ENCODE measurements at regions not wholly inside any gene's neighbourhood (a gene's known extent, or its start where the extent isn't known, plus 50 kb on each side); places are given as distances from the start of the nearest gene placed in this dataset.
A peak's percentile ranks its signal among the peaks of the same experiment; 100 is the strongest.
"Not testable (repeated sequence)": the region's sequence is repeated elsewhere in the genome, so short reads cannot be mapped to it uniquely, and the experiment has no call there.

DNA sequence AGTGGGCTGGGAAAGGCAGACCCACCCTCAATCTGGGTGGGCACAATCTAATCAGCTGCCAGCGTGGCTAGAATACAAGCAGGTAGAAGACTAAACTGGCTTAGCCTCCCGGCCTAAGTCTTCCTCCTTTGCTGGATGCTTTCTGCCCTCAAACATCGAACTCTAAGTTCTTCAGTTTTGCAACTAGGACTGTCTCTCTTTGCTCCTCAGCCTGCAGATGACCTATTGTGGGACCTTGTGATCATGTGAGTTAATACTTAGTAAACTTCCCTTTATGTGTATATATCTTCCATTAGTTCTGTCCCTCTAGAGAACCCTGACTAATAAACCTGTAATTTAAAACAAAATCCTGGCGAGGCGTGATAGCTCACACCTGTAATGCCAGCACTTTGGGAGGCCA is 51.8 kb upstream of the SLC39A8 start:
- not testable (repeated sequence) for FAIRE-seq

DNA sequence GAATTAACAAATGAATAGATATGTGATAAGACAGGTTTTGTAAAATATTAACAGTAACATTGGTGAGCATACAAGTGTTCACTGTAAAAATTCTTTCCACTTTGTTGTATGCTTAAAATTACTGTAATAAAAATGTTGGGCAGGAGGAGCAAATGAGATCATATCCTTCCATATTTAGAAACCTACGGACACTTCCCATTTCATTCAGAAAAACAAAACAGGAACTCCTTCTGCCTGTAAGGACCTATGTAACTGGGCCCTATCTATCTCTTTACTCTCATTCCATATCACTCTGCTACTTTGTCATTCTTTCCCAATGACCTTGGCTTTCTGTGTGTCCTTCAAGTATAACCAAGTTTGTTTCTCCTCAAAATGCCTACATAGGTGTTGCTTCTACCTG is 53.7 kb upstream of the SLC39A8 start:
- FAIRE-seq: no peak

DNA sequence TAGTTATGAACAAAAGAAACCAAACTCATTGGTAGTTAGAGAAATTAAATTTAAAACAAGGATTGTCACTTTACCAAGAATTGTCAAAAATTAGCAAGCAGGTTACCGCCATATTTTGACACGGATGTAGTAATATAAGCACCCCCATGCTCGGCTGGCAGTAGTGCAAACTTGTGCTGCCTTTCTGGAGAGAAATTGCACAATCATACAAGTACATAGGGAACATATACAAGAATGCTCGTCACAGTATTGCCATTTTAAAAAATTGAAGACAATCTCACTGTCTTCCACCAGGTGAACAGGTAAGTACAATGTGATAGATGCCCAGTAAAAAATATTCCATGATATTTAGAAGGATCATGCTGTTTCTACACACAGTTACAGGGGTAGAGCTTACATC is 55.6 kb upstream of the SLC39A8 start:
- no peak for FAIRE-seq

DNA sequence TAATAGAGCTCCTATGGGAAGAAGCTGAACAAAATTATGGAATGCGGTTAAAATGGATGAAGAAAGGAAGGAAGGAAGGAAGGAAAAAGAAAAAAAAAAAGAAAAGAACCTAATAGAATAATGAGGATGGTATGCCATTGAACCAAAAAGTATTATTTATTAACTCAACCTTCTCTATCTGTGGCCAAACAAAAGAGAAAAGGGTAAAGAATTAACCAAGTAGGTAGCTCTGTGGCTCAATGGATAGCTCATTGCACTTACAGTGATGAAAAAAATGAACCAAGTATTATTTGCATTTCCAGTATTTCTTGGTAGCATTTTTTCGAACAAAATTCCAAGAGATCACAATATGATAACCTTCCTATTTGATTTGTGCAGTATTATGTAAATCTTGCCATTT is 56.9 kb upstream of the SLC39A8 start:
- FAIRE-seq: no peak

DNA sequence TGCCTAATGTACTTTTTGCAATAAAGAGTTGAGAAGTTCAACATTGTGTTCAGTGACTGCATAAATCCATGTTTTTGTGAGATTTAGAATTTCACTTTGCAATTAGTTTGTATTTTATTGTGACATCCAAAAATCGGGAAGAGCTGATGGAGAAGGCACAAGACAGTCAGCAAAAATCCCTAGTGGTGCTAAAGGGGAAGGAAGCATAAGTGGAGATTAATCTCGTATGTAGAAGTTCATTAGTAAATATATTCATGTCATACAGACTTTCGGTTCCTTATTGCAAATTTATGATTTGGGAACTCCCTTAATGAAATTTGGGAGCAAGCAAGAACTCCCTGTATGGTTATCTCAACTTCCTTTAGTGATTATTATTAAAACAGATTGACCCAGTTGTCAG is 57.8 kb upstream of the SLC39A8 start:
- FAIRE-seq: no peak

DNA sequence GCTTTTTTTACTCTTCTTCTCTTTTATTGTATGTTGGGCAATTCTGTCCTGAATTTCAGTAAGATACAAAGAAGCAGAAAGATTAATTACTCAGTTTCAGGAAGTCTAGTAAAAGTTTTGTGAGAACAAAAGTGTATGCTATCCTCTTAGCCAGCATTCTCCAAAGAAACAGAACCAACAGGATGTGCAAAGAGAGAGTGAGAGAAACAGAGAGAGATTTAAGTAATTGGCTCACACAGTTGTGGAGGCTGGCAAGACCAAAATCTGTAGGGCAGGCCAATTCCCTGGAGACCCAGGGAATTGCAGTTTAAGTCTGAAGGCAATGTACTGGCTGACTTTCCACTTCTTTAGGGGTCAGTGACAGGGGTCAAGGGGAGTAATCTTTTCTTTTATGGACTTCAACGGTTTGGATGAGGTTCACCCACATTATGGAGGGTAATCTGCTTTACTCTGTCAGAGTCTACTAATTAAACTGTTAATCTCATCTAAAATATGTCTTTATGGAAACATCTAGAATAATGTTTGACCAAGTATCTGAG is 59.2 kb upstream of the SLC39A8 start:
- FAIRE-seq: no peak

DNA sequence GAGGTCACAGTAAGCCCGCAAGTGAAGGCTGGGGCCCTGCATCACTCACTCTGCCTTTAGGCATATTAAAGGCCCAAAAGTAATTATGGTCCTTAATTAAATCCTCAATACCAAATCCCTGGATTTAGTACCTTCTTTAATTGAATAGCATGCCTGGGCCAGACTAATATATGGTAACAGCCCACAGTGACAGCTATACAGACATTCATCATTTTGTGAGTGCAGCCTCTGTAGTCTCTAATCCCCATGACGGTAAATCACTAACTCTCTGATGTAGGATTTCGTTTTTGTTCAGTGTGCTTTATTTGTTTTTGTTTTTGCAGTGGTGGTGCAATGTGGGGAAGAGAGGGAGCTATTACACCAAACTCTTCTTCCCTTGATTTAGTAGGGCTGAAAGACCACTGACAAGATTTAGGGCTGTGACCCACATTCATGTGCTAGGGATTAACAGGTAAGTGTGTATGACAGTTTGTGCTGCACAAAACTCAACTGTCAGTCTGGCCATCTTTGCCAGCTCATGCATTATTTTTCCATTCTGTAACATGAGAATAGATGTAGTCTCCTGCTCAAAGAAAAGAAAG is 60.6 kb upstream of the SLC39A8 start:
- no peak for FAIRE-seq

DNA sequence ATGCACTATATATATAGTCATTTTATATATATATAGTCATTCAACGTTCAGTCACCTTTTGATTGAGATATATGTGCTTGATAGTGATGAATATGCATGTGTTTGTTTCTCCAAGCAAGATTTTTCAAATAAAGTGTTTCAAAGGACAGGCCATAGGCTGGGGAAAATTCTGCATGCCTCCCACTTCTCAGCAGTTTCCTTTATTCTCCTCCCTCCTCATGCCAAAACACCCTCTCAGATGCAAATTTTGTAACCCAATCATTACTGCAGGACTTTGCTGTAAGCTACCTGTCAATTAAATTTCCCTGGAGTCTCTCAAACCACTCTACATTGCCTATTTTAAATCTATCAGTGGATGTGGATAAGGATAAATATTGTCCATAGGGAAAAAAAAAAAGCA is 65.6 kb upstream of the SLC39A8 start:
- FAIRE-seq: not testable (repeated sequence)

DNA sequence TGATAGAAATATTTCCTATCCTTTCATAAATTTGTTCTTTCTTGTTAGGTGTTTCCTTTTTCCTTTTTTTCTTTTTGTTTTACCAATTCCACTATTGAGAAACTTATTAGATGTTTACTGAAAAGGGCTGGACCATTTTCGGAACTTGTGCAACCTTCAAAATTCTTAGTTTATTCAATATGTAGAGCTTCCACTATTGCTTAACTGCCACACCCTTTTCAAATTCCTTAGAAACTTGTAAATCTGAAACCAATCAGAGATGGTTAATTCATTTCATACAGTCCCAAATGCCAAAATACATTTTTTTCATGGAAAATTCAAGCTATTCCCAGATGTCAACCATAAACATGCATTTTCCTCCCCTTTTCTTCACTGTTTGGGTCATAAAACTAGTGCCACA is 66.1 kb upstream of the SLC39A8 start:
- FAIRE-seq: no peak

DNA sequence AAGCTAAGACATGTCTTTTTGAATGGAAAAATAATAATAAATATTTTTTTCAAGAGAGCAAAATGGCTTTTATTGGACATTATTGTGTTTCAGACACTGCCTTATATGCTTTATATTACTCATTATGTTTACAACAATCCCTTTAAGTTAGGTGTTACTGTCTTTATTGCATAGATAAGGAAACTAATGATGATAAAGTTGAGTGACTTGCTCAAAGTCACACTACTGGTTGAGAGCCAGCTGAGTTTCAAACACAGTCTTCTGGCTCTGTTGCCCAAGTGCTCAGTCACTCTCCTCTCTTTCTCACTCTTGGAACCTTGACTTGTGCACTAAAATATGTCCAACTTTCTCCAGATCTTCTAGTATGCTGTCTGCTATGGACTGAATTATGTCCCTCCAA is 71.5 kb upstream of the SLC39A8 start:
- no peak for FAIRE-seq

DNA sequence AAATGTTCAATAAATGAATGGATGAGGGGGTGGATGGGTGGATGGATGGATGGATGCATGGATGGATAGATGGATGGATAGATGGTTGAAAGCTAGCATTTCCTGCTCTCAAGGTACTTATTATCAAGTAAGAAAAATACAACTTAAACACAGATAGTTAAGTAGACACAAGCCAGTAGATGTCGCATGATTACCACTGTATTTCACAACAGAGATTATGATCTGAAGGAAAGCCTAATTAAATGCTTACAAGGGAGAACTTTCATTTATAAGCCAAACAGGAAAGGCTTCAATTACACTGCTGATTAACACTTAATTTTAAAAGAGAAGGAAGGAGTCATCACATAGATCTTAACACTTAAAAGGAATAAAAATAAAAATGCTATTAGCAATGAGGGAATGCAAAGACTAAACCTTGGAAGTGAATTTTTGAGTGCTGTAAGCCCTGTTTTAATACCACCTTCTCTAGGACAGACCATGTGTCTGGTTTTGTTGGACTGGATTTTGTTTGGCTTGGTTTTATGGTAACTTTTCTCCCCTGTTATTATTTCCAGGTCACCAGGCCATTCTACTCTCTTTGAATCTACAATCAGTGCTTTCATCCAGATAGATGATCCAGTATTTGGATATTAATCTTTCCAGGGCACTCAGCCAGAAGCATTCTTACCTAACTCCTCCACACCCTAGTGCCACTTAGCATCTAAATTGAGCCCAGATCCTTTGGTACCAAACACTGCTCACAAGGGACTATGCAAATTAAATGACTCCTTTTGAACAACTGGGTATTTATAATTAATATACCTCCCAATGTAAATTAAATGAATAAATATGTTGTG is 75.5 kb upstream of the SLC39A8 start:
- FAIRE-seq: no peak

DNA sequence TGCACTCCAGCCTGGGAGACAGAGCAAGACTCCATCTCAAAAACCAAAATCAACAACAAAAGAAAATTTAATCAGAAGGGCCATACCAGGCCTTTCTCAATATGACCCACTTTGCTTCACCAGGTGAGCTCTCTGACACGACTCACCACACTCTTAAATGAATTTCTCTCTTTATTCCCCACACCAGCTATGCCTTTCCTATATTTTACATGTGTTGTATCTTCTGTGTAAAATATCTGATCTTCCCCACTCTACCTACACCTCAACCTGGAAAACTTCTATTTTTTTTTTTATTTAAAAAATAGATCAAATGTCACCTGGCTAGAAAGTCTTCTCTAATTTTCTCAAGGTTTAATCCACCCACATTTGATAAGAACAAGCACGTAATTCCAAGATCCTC is 77.6 kb upstream of the SLC39A8 start:
- no peak for FAIRE-seq

DNA sequence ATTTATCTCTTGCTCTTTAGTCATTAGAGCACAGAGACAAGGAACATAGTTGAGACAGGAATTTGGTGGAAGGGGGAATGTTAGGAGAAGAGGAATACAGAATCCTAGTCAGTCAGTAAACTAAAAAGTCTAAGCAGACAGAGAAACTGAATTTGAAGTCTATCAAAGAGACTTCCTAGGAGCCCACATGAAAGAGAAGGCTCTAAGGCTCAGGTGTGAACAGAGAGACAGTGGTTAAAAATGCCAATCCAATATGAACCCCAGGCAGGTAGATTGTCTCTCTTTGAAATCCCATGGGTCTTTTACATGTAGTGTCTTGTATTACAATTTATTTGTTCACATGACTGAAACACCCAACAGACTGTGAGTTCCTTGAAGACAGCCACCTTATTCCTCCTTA is 77.8 kb upstream of the NFKB1 start:
- no peak for FAIRE-seq

DNA sequence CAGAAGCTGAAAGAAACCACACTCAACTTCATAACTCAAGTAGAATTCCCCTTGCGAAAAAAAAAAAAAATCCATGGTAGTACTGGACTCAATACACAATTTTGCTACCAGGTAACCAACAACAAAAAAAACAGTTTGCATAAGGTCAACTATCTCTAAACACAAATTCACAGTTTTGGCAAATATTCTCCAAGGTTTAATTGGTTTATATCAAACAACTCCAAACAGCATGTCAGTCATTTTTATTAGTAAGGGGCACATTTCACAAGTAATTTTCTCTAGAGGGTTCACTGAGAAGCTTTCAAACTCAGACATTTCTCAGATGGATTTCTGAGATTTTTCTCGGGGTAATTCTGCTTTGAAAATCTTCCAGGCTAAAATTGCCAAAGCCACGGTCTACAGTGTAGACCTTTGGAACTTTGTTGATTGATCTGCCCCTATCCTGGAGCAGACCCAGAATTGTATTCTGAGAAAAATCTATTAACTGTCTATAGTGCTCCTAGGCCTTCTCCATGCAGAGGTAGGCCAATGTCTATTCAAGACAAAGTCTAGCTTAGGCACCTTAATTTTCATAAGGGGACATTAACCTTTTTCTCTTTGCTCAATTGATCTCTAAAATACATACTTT is 73.7 kb upstream of the NFKB1 start:
- no peak for FAIRE-seq

DNA sequence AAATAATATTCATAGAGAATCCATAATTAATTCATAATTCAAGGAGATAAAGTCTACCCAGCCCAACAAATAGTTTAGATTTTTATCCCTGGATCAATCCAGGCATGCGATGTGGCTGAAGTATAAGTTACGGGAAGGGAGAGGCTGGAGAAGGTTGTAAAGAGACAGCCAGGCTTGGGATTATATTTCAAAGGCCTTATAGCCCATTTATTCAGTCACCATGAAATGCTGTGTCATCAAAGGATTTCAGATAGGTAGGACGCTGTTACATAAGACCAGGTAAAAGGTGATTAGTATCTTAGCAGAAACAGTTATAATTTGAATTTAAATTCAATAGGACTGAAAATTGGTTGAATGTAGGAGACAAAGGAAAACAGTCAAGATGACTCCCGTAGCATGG is 73.0 kb upstream of the NFKB1 start:
- FAIRE-seq: no peak

DNA sequence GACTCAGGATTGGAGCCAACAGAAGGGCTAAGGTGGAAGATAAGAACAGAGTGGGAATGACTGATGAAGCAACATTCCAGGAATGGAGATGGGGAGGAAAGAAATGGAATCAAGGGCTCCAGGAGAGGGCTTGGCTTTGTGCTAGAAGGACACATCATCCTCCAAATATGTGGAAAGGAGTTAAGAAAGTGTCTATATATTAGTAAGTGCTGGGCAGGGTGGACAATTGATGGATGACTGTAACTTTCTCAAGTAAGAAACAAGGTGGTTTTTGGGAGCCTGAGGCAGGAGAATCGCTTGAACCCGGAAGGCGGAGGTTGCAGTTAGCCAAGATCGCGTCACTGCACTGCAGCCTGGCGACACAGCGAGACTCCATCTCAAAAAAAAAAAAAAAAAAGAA is 71.6 kb upstream of the NFKB1 start:
- FAIRE-seq: no peak

DNA sequence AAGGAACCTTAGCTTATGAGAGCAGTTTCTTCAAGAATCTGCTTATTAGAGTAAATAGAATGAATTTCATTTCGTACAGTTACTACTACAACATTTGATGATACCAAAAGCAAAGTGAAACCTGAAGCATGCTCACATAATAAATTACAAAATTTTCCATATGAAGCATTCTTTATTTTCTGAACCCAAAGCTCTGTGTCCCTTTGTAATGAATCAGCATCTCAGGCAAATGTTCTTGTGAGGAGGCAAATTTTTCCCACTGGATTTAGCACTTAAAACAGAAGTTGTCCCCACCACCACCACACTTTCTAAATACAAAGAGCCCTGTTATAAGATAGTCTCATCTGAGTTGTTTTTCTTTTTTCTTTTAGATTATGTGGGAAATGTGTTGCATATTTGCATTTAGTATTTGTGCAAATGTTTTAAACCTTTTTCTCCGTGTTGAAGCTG is 70.7 kb upstream of the NFKB1 start:
- peak; percentile 76 for FAIRE-seq

DNA sequence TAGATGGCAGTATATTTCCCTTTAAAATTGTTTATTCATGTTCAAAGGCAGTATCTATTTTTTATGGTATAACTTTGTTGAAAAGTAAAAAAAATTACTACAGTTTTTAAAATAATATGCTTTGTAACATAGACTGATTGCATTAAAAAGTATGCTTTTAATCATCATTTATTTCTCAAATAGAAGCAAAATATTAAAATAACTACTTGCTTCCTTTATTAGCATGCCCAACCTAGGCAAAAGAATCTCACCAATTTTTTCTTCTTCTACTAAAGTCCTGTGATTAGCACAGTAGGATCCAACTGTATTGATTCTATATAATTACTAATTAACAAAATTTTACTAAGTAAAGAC is 69.6 kb upstream of the NFKB1 start:
- no peak for FAIRE-seq

DNA sequence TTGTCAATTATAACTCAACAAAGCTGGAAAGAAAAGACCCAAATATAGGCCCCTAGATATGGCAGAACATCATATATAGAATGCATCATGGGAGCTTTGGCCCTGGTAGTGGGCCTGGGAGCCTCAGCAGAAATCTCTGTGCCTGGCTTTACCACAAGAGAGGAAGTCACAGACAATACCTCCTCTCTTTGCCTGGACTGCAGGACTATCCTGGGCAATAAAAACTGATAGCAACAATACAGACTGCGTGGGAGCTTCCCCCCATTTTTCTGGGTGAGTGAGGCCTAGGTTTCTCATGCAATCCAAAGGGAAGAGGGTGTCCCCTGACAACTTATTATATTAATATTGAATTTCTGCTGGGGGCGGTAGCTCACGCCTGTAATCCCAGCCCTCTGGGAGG is 64.0 kb upstream of the NFKB1 start:
- no peak for FAIRE-seq

DNA sequence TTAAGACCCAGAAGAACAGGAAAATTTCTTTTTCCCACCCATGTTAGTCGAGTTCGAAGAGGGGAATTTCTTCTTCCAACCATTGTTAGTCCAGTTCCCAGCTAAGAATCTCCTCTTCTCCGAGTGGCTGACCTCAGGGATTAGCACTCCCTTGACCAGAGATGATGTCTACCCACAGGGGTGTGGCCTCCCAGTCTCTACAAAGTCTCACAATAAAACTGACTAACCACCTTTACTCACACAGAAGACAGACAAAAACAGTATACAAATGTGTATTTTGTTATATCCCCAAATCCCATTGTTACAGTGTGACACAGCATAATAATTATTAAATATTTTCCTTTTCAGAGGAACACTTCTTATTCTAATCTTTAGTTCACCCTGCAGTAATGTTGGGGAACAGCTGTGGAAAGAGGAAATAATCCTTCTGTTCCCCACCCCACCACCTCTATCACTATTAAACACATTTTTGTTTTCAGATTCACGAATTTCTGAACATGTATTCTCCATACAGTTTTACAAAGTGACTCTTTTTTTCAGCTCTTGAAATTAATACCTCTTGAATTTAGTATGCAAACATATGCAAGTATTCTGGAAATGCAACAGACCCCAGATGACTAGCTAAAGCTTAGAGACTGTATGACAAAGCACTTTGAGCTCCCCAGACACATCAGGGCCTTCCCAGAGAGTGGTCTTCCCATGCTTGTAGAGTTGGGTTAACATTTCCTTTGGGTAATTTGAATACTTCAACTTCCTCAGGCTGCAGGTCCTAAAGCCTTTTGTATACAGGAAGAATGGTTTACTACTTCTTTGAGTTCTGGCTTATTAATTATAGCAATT is 62.5 kb upstream of the NFKB1 start:
- FAIRE-seq: no peak

DNA sequence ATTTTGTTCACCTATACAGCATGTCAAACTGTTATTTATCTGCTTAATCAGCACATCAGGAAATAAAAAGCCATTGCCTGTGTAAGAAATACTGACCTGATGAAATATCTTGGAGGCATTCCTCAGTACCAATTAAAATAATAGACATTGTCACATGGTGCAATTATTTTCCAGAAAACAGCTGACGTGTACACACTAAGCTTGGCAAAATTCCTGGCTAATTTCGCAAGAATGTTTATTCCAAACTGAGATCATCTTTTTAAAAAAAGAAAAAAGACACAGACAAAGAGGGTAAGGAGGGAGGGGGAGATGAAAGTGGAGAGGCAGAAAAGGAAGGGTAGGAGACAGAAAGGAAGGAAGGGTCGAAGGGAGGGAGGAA is 61.9 kb upstream of the NFKB1 start:
- peak; percentile 79 for FAIRE-seq

DNA sequence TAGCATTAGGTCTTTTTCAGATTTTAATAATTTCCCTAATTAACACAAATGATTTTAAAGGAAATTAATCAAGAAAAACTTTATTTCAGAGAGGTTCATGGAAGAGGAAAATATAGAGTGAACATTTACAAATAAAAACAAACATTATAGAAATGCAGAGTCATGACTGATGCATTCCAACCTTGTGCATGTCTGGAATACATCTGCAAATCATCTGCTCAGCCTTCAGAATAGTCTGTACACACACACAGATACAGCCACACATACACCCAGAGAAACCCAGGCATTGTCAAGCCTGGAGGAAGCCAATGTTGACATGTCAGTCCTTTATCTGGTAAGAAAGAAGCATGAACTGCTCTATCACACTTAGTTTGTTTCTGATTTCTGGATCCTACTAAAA is 61.3 kb upstream of the NFKB1 start:
- FAIRE-seq: no peak

DNA sequence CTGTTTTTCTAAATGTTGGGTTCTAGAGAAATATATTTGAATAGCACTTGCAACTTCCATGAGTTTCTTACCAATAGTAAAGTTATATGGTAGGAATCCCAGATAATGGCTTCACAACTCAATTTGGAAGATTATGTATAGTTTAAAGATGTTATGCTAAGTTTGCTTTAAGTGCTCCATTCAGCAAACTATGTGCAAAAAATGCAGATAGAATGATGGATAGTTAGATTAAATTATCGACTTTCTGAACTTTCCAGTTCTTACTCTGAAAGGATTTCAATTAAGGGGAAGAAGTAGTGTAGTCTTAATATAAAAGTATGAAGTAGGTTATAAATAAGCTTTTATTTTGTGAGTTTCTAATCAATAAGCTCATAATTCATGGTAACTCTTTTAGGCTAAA is 60.7 kb upstream of the NFKB1 start:
- peak; percentile 65 for FAIRE-seq

Measured in islet of Langerhans (tissue), 1 donor.